Right forelimb (tissue), 1 donor: ENCODE measurements at regions not wholly inside any gene's neighbourhood (a gene's known extent, or its start where the extent isn't known, plus 50 kb on each side); places are given as distances from the start of the nearest gene placed in this dataset.

Source experiments
- DNase-seq: peaks from one replicate; pipeline ENCODE4 v3.0.0-alpha.2; 2018

DNA sequence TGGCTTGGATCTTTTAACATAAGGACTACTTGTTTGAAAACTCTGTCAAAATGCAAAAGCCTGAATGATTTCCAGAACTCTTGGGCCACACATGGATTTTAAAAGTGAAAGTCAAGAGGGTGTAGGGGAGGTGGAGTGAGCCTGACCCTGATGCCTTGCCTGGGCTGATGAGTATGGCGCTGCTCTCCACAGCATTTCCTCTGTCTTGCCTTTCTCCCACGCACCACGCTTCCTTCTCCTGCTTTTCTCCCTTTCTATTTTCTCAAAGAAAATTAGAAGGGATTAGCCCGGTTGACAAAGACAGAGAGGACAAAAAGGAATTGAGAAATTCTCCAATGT is 207.0 kb upstream of the CCDC68 start:
- no peak for DNase-seq

DNA sequence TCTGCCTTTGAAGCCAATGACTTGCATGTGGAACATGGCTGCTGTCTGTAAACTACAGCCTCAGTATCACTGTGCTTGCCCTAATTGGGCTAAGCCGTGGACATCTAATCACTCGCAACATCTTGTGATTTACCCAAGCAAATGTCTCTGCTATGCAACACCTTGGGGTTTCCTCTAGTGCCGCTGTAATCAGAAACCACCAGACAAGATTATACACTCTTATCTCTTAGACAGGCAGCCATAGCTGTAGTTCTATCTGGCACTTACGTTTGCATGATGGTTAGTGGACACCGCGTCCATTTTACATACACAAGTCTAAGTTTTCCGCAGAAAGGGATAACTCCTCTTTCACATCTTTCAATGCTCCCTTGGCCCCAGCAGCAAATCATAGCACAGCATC is 204.3 kb upstream of the CCDC68 start:
- DNase-seq, result no peak

DNA sequence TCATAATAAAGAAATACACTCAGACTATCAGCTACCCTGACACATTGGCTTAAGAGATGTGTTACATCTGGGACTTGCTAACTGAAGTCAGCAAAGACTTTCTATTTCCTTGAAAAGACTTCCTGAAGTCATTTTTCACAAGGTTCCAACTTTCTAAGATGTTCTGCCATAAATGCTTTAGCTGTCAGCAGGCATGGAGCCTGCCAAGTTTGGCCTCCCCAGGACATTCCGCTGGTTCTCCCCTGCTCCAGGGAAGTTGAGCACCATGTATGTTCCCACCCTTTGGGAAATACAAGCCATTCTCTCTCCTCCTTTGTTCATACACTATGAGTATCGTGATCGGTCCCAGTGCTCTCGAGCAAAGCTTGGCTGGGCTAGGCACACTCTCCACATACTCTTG is 202.7 kb upstream of the CCDC68 start:
- DNase-seq, result no peak

DNA sequence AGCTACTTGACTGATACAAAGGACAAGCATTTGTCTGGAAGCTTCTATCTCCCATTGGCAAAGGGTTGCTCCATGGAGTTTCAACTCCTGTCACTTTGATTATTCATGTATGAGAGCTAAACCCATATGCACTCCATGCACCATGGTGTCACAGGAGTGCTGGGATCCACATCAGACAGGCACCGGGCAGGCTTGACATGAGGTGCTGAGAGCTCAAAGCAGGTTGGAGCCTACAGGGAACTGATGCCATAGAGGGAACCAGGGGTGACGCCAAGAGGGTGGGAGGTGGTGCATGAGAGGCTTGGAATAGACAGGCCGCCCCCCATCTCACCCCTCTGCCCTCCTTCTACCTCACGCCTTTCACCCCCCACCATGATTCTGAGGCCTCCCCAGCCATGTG is 199.8 kb upstream of the CCDC68 start:
- DNase-seq, result no peak

DNA sequence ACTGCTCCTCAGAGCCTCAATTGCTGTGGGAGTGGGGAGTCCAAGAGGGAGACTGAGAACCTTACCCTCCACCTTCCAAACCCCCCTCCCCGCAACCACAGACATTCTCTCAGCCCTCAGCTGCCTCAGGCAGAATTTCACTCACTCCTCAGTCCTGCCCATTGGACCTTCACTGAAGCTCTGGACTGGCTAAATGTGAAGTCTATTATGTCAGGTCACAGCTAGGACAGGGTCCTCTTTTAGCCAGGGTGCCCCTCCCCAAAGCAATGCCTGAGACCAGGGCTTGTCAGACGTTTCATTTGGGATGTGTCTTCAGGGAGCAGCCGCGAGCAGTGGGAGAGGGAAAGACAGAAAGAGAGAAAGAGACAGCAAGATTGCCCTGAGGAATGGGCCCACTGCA is 199.3 kb upstream of the CCDC68 start:
- no peak for DNase-seq

DNA sequence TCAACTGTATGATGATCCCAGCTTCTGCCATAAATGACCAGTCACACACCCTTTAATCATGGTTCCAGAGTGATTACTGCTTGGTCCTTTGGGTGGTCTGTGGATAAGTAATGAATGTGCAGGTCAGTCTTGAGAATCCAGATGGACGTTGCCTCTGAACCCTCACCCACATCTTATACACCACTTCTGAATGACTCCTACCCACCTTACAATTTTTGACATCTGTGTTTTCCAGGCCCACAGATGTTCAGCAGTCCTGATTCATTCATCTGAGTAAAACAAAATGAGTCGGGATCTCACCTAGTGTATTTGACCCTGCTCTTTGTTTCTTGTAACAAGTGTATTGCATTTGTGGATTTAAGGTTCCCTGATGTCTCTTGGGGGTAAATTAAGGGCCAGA is 194.1 kb upstream of the CCDC68 start:
- no peak for DNase-seq

DNA sequence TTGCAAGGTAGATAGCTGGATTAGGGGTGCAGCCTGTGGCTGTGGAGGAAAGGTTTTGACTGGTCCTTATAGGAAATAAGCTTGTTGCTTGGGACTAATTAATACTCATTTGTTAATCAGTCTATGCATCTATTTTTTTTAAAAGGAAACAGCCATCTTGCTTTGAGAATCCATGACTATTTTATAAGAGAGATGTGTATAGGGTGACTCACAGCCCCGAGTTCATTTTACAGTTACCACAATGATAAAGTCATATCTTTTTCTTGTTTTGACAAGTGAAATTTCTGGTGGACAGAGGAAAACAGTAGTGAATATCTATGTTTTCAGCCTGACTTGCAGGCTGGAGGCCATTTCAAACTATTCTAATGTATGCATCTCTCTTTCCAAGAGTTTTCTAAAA is 193.5 kb upstream of the CCDC68 start:
- no peak for DNase-seq

DNA sequence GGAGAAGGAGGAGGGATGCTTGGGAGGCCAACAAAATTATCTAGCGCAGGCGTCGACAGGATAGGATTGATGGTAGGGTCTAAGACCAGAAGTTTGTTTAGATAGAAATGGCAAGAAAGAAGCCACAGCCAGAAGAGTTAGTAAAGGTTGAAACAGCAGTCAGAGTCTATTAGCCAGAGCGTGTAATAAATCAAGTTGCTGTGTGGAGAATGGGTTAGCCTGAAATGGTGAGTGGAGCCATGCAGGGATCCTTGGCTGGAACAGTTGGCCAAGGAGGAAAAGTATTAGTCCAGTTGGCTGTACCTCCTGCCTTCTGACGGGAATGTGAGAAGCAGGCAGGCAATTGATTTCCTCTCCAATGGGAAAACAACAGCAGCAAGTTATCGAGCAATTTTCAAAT is 190.7 kb upstream of the CCDC68 start:
- no peak for DNase-seq

DNA sequence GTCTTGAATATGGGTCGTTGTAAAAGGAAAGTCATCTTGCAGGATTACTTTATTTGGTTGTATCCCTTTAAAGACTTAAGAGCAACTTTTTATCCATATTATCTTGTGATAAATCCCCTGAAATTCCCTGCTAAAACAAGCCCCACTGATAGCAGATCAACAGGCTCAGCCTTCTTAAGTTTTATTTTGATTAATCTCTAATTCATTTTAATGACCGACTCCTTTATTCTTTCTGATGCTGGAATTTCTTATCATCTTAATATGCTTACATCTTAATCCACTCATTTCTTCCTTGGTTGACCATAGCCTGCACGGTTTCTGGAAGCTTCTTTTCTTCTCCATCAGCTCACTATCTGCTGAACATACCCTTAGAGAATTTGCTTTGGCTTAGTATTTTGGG is 188.5 kb upstream of the CCDC68 start:
- no peak for DNase-seq

DNA sequence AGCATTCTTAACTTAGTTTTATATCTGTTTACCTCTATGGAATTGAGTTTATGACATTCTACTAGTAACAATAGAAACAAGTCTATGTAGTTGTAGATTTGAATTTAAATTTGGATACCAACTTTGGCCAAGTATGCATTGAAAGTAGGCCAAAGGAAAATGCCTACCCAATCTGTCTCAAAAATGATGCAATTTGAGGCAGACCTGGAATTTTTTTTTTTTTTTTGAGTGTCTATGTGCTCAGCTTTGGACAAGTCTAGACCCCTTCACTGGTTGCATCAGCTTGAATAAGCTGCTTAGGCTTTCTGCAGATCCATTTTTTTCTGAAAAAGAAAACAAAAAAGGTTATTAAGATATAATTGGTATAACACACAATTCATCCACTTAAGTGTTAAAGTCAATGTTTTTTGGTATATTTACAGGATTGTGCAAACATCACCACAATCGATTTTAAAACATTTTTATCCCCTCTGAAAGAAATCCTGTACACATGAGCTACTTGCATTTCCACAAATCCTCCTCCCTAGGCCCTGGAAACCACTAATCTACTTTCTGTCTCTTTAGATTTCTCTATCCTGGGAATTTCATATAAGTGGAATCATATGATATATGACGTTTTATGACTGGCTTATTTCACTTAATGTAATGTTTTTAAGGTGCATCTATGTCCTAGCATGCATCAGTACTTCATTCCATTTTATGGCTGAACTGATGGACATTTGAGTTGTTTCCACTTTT is 185.1 kb upstream of the CCDC68 start:
- DNase-seq, result no peak

DNA sequence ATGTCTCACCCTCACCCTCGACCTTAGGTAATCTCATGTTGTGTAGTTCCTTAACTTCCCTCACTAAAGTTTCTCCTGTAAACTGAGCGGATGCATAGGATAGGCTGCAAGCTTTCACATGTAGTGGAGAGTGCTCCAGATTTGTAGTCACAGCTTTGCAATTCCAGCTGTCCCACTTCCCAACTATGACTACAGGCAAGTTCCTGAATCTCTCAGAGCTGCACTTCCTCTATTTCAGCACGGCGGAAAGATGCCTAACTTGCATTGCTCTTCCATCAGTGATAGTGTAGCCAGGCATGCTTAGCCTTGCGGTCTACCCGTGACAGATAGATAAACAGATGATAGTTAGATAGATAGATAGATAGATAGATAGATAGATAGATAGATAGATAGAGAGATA is 183.1 kb upstream of the CCDC68 start:
- no peak for DNase-seq

DNA sequence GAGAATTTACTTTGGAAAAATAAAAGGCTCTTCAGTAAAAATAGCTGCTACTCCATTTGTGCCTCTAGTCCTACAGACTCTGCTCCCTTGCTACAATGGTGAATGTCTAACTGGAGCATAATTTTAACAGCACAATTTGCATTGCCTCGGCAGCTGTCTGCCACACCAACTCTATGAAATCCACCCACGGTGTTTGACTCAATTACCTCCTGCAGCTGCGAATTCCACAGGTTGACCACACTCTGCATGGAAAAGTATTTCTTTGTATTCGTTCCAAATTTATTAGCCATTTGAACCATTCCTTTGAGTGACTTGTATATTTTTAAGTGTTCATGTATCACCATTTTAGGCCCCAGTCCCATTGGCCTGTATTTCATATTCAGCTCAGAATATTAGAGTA is 182.1 kb upstream of the CCDC68 start:
- no peak for DNase-seq

DNA sequence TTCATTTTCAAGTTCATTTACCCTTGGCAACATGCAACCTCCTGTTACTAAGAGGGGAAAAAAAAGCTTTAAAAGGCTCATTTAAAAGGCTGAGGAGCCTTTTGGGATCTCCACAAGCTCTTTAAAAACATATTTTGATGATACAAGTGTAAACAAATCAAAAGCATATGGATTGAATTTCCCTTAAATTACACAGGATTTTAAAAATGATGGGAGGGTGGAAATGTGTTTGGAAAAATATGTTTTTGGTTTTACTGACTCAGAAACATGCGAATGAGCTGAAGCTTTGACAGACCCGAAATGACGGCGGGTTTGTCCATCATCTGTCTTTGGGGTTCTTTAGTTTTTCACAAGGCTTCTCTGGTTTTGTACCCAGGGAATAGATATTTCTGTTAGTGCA is 180.6 kb upstream of the CCDC68 start:
- DNase-seq, result no peak

DNA sequence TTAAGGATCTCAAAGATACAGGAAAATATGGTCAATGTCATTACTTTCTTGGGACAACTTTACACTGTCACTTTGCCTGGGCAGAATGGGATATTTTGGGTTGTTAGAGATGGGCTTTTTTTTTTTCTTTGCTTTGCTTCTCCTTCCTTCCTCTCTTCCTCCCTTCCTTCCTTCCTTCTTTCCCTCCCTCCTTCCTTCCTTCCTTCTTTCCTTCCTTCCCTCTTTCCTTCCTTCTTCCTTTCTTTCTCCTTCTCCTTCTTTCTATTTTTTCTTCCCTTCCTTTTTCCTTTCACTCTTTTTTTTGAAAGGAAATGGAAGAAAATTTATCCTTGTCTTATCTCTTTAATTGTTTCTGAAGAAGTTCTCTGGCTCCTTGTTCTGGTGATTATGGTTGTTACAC is 180.0 kb upstream of the CCDC68 start:
- no peak for DNase-seq

DNA sequence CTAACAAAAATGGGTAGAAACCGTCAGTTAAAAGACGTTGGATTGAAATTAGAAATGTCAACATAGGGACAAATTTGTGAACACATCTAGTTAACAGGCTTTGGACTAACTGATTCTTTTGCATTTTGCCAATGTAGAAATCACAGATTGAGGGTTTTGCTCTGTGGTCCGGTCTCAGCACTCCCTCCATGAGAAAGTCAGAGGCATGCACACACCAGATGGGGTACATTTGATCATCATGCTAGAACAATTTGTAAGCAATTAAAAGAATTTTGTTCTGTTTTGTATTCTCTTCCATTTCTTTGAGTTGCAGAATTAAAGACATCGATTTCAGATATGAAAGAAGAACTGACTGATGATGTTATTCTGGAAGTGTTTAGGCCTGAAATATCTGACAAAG is 179.1 kb upstream of the CCDC68 start:
- no peak for DNase-seq

DNA sequence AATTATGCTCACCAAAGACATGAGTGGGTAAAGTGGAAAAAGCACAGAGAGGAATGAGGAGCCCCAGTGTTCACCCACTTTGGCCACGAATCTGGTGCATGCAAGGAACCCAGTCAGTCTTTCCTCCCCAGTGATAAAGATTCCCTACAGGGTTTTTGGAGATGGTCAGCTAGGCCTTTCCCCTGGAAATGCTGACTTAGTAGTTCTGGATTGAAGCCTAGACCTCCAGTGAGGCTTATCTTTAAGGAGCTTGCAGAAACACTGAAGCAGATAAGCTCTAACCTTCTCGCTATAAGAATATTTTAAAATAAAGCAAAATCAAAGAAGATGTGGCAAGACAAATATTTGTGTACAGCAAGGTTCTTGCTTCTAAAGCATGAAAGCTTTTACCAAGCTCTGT is 178.3 kb upstream of the CCDC68 start:
- no peak for DNase-seq

DNA sequence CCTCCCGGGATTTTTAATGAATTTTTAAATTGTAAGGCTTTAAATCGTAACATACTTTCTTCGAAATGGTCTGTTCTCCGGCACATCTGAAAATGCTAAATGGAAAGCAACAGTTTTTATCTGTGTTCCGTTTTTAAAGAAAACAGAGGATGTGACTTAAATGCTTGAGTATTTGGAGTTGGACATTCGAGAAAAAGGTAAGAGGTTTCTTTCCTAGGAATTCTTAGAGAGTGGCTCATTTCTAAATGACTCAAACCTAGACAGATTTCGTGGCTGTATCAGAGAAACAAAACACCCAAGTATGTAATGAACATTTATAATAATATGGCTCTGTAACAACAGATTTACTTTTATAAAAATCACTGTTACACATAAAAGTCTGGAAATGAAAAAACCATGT is 177.6 kb upstream of the CCDC68 start:
- DNase-seq, result no peak

DNA sequence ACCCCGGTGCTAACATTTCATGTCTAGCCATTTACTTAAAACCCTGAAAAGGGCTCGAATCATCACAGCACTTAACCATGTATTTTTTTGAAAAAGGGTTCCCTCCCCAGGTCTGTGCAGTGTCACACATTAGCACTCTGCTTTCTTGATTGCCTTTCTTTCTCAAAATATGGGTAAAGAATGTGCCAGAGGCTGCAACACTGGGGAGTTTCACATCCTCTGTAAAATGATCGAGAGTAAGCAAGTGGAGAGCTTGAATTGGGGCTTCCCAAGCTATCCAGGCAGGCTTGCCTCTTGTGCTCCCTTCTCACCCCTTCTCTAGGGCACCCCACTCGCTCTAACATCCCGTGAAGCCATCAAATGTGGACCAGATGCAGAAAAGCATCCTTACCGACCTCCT is 177.0 kb upstream of the CCDC68 start:
- no peak for DNase-seq

DNA sequence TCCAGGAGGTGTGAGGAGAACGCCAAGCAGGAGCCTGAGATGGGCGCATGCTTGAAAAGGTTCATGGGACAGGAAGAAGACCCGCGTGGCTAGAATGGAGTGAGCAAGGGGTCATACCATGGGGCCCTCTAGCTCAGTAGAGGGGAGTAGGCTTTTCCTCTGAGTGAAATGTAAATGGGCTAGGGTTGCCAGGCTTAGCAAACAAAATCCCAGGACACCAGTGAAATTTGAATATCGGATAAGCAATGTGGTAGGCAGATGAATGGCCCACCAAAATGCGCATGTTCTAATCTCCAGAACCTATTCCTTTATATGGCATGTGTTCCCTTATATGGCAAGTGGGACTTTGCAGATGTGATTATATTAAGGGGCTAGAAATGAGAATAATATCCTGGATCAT is 174.1 kb upstream of the CCDC68 start:
- no peak for DNase-seq

DNA sequence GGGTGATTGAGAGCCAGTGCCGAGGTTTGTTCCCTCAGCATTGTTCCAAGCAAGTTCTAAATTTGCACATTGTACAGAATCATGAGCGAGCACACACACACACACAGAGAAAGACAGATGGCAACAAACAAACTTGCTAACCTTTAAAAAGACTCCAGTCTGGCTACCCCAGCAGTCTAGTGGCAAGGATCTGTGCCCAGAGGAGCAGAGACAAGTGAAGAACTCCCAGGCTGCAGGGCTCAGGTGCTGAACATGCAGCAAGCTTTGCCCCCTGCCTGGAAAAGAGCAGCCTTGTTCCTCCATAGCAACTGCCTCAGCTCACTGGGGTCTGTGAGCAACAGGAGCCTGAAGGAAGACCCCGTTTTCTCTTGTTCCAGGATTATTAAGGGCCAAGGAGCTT is 169.2 kb upstream of the CCDC68 start:
- DNase-seq, result no peak

DNA sequence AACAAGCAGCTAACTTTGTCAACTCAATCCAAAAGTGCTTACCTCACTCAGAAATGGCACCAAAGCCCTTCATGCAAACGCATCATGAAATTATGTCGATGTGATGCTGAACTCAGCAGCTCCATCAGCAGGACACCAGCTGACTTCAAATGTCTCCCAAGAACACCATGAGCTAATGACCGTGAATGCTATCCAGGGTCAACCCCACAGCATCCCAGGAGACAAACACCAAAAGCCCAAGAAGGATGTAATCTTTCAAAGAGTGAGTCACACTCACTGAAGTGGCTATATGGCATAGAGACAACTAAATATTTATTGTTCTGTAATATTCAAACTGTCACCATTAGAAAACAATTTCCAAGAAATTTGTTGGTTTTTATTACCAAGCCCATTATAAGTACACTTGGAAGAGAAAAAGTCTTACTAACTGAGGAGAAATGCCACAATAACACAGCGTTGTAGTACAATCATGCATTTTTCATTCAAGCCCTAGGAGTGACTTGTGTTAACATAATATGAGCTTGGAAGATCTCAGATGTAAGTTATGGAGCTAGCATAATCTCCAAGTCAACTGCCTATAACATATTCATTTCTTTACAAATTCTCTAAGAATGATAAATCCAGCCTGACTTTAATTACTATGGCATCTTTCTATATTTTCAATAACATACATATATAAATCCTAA is 165.0 kb upstream of the CCDC68 start:
- no peak for DNase-seq

DNA sequence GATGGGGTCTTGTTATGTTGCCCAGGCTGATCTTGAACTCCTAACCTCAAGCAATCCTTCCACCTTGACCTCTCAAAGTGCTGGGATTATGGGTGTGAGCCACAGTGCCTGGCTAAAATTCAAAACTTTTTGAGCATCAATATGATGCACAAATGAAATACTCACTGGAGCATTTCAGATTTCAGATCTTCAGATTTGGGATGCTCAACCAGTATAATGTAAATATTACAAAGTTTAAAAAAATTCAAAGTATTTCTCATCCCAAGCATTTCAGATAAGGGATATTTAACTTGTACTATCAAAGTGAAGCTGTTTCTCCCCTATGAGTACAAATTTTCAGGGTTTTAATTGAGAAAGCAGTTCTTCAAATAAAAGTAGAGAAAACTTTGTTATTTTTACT is 164.1 kb upstream of the CCDC68 start:
- no peak for DNase-seq

DNA sequence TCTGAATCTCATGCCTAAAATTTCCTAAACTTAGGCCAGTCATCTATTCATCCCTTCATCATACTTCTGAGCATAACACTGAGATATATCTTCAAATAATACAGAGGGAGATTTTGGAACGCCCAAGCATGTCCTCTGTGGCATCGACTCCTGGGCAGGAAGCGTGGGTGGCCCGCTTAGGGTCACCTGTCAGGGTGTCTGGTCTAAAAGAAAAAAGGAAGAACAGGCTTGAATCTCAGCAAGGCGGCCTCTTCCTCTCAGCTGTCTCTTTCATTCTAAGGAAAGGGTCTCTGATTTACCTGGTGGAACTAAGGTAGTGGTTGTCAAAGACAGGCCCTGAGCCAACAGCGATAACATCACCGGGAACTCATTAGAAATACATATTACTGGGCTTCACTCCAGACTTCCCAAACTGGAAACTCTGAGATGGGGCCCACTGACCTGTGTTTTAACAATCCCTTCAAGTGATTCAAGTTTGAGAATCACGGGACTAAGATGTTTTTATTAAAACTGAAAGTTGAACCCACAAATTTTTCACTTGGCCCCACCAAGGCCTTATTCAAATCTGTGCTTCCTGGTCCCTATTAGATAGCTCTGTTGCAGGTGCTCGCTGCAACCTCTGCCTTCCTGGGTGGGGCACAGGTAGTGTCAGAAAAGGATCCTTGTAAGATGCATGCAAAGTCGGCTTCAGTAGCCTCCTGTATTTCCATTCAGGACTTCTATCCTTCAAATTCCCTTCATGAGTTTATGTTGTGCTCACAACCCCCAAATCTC is 162.3 kb upstream of the CCDC68 start:
- DNase-seq, result no peak

DNA sequence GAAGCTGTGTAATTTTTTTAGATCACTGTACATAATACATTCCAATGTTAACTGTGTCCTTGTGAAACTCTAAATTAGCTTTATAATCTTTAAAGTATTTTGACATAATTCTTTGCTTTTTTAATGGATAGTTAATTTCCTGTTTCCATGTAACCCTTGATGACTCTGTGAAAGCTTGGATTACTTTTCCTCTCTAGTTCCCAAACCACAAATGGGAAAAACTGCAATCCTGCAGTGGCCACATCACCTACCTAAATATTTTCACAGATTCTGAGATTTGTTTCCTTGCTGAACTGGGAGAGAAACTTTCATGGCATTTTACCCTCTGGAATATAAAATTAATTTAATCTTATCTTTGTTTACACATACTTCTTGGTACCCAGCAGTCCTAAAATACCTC is 161.6 kb upstream of the CCDC68 start:
- no peak for DNase-seq
